Tibial nerve (tissue), 4 donors: ENCODE measurements at regions not wholly inside any gene's neighbourhood (a gene's known extent, or its start where the extent isn't known, plus 50 kb on each side); places are given as distances from the start of the nearest gene placed in this dataset.

Source experiments
- DNase-seq, 2 donors: peaks; one replicate each; pipeline ENCODE4 v3.0.0-alpha.2; 2019; ENCODE audit warnings: low spot score in 2 of 2
- H3K27ac ChIP-seq, 4 donors: fragments of 200-600 bp; sonication (generic) in 3 of 4; one replicate each; pipeline ENCODE4 v1.5.1; 2017 to 2019; ENCODE audit warnings: mild to moderate bottlenecking in 1 of 4
- H3K27me3 ChIP-seq, 2 donors: fragments of 200-600 bp; sonication (generic) in 1 of 2; one replicate each; pipeline versions ENCODE4 v1.5.1 to v1.6.0; 2017 to 2019
- H3K36me3 ChIP-seq, 3 donors: fragments of 200-600 bp; sonication (generic); one replicate each; pipeline ENCODE4 v1.5.1; 2018 to 2019
- H3K4me1 ChIP-seq, 4 donors: fragments of 200-600 bp; sonication (generic) in 3 of 4; one replicate each; pipeline ENCODE4 v1.5.1; 2017 to 2019
- H3K4me3 ChIP-seq, 4 donors: fragments of 200-600 bp; sonication (generic) in 3 of 4; one replicate each; pipeline ENCODE4 v1.5.1; 2017 to 2019; ENCODE audit warnings: mild to moderate bottlenecking in 1 of 4, moderate library complexity in 1 of 4
- H3K9me3 ChIP-seq, 4 donors: fragments of 200-600 bp; sonication (generic) in 3 of 4; one replicate each; pipeline ENCODE4 v1.5.1; 2017 to 2019
- CTCF ChIP-seq, 5 experiments: fragments of 200-600 bp in 3 of 5; fragments of 450-650 bp in 2 of 5; sonication (generic) in 3 of 5; IDR thresholded peaks; one replicate each; pipeline ENCODE4 v1.5.1; 2016 to 2019; ENCODE audit warnings: antibody characterized with exemption in 5 of 5, mild to moderate bottlenecking in 3 of 5, moderate library complexity in 2 of 5
- EP300 ChIP-seq, 2 donors: sonication (generic); formaldehyde crosslinking; IDR thresholded peaks; one replicate each; pipeline ENCODE4 v1.6.1; 2017; ENCODE audit warnings: antibody characterized with exemption in 2 of 2, mild to moderate bottlenecking in 1 of 2
- POLR2A ChIP-seq, 2 donors: fragments of 450-650 bp; IDR thresholded peaks; one replicate each; pipeline ENCODE4 v1.6.1; 2017; ENCODE audit warnings: antibody characterized with exemption in 2 of 2, mild to moderate bottlenecking in 2 of 2, moderate library complexity in 2 of 2
- WGBS, 2 donors: methylation state at CpG; one replicate each; pipeline ENCODE4 v1.1.5; 2018; 5-methylcytosine and 5-hydroxymethylcytosine counted together

GRCh38 chr4:187380181-187380581 lies 615.4 kb upstream of the ZFP42 start:
- 86 to 93% methylated on average over 4 of the region's 4 CpGs for WGBS, 2 donors
- Histone ChIP-seq H3K36me3 (no peaks in the 10 kb centered on the region), H3K27ac (no peak overlapping the region), H3K9me3 (peaks cover 0 to 17% (median 0%) of the 10 kb centered on the region in 4 donors), H3K4me3 (no peak overlapping the region), H3K27me3 (no peaks in the 10 kb centered on the region), H3K4me1 (no peaks in the 10 kb centered on the region)
- TF ChIP-seq POLR2A (IDR thresholded peaks at IDR 0.05): no peak
- no peak for TF ChIP-seq EP300 (IDR thresholded peaks at IDR 0.05)
- no peak for TF ChIP-seq CTCF (IDR thresholded peaks at IDR 0.05)
- DNase-seq: no peak

GRCh38 chr4:187383181-187383580 lies 612.4 kb upstream of the ZFP42 start:
- no peak for DNase-seq
- H3K9me3 ChIP-seq: no peaks in the 10 kb centered on the region
- H3K27me3 ChIP-seq: no peaks in the 10 kb centered on the region
- no peak for TF ChIP-seq POLR2A (IDR thresholded peaks at IDR 0.05)
- no peak for TF ChIP-seq EP300 (IDR thresholded peaks at IDR 0.05)
- no peak for TF ChIP-seq CTCF (IDR thresholded peaks at IDR 0.05)
- H3K4me1 ChIP-seq: no peaks in the 10 kb centered on the region
- H3K36me3 ChIP-seq: no peaks in the 10 kb centered on the region
- no peak overlapping the region for H3K4me3 ChIP-seq
- H3K27ac ChIP-seq: no peak overlapping the region

GRCh38 chr4:187387739-187388138 lies 607.8 kb upstream of the ZFP42 start:
- Histone ChIP-seq H3K27ac (no peak overlapping the region), H3K9me3 (no peaks in the 10 kb centered on the region), H3K4me1 (no peaks in the 10 kb centered on the region), H3K27me3 (no peaks in the 10 kb centered on the region), H3K36me3 (no peaks in the 10 kb centered on the region), H3K4me3 (no peak overlapping the region)
- whole genome bisulfite sequencing, 2 donors: 66 to 73% methylated on average over 5 of the region's 5 CpGs
- DNase-seq: no peak
- no peak for TF ChIP-seq CTCF (IDR thresholded peaks at IDR 0.05)
- no peak for TF ChIP-seq EP300 (IDR thresholded peaks at IDR 0.05)
- TF ChIP-seq POLR2A (IDR thresholded peaks at IDR 0.05): no peak

GRCh38 chr4:187389420-187389819 lies 606.2 kb upstream of the ZFP42 start:
- no peak for DNase-seq
- TF ChIP-seq EP300 (IDR thresholded peaks at IDR 0.05) (no peak), POLR2A (IDR thresholded peaks at IDR 0.05) (no peak), CTCF (IDR thresholded peaks at IDR 0.05) (no peak)
- Histone ChIP-seq H3K9me3 (no peaks in the 10 kb centered on the region), H3K4me1 (no peaks in the 10 kb centered on the region), H3K27ac (no peak overlapping the region), H3K4me3 (no peak overlapping the region), H3K36me3 (no peaks in the 10 kb centered on the region), H3K27me3 (no peaks in the 10 kb centered on the region)
- 84 to 86% methylated on average over 4 of the region's 4 CpGs for WGBS, 2 donors

- no peaks in the 10 kb centered on the region for H3K4me1 ChIP-seq
- TF ChIP-seq POLR2A (IDR thresholded peaks at IDR 0.05) (no peak), EP300 (IDR thresholded peaks at IDR 0.05) (no peak), CTCF (IDR thresholded peaks at IDR 0.05) (no peak)
- H3K9me3 ChIP-seq: no peaks in the 10 kb centered on the region
- H3K4me3 ChIP-seq: no peak overlapping the region
- H3K27me3 ChIP-seq: no peaks in the 10 kb centered on the region
- DNase-seq: no peak
- H3K36me3 ChIP-seq: no peaks in the 10 kb centered on the region
- H3K27ac ChIP-seq: no peak overlapping the region
- 96 to 100% methylated on average over 1 of the region's 1 CpG for WGBS, 2 donors
Observed at GRCh38 chr4:187390646-187391045, 604.9 kb upstream of the ZFP42 start.
